ENCODE measurements at regions not wholly inside any gene's neighbourhood (a gene's known extent, or its start where the extent isn't known, plus 50 kb on each side); places are given as distances from the start of the nearest gene placed in this dataset.

DNA sequence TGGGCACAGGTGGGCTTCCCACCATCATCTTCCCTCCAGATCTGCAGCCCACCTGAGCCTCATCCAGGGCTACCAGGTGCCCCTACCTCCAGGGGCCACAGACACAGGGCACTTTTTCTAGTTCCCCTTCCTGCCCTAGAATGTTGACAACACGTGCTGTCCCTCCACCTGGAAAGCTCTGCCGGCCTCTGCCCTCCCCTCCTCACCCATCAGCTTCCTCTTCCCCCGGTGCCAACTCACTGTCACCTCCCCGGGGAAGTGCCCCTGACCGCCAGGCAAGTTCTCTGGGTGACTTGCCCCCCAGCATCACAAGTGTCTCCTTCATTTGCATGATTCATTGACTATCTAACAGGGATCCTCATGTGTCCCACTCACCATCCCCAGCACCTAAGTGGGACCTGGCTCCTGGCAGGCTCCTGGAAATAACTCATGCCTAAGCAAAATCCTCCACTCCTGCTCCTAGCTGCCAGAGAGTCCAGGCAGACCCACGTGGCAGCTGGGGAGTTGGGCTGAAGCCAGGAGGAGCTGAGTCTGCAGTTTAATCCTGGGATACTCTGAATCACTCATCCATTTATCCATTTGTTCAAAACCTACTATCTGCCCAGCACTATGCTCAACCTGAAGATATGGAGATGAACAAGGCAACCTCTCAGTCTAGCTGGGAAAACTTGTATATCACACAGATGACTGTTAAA is 304.4 kb downstream of the FOXL1 start:
- Histone ChIP-seq H3K9me3 (no peaks in the 10 kb centered on the region), H3K4me3 (no peak overlapping the region), H3K4me1 (no peaks in the 10 kb centered on the region), H3K36me3 (no peaks in the 10 kb centered on the region), H3K27me3 (peaks cover 10 to 74% of the 10 kb centered on the region in 2 donors), H3K27ac (no peak overlapping the region)
- ATAC-seq (no peak), DNase-seq (peak in 2 of 4 donors; percentile 33 to 52)
- intact Hi-C loops (cut with DNase I) = no loop called here
- TF ChIP-seq, protein P1, sequence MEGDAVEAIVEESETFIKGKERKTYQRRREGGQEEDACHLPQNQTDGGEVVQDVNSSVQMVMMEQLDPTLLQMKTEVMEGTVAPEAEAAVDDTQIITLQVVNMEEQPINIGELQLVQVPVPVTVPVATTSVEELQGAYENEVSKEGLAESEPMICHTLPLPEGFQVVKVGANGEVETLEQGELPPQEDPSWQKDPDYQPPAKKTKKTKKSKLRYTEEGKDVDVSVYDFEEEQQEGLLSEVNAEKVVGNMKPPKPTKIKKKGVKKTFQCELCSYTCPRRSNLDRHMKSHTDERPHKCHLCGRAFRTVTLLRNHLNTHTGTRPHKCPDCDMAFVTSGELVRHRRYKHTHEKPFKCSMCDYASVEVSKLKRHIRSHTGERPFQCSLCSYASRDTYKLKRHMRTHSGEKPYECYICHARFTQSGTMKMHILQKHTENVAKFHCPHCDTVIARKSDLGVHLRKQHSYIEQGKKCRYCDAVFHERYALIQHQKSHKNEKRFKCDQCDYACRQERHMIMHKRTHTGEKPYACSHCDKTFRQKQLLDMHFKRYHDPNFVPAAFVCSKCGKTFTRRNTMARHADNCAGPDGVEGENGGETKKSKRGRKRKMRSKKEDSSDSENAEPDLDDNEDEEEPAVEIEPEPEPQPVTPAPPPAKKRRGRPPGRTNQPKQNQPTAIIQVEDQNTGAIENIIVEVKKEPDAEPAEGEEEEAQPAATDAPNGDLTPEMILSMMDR (IDR thresholded peaks at IDR 0.05) = no peak

DNA sequence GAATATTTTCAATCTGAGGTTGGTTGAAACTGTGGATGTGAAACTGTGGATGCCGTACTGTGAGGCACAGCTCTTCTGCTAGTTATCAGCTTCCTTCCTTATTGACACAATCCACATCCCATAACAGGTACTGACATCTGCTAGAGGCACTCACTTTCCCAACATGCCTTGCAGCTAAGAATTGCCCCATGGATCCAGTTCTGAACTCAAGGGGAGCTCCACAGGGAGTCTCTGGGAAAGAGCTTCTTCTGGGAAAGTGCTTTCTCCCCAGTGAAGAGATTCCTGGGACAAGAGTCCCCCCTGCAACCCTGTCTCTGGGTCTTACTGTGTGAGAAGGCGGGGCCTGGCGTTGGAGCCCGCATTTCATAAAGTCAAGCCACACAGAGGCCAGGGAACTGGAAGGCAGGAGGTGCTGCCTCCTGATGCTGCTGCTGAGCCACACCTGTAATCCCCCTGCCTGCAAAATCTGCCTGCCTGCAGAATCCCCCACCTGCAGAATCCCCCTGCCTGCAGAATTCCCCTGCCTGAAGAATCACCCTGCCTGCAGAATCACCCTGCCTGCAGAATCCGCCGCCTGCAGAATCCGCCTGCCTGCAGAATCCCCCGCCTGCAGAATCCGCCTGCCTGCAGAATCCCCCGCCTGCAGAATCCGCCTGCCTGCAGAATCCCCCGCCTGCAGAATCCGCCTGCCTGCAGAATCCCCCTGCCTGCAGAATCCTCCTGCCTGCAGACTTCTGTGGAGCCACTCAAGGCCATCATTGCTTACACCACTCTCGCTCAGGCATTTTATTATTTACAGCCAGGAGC is 305.4 kb downstream of the FOXL1 start:
- no peak for DNase-seq
- Histone ChIP-seq H3K4me3 (no peak overlapping the region), H3K27ac (no peak overlapping the region), H3K4me1 (no peaks in the 10 kb centered on the region), H3K36me3 (no peaks in the 10 kb centered on the region), H3K9me3 (no peaks in the 10 kb centered on the region), H3K27me3 (peaks cover 2 to 70% of the 10 kb centered on the region in 2 donors)
- TF ChIP-seq, protein P1 (IDR thresholded peaks at IDR 0.05) = no peak
- ATAC-seq = no peak
- intact Hi-C loops (cut with DNase I) = no loop called here

DNA sequence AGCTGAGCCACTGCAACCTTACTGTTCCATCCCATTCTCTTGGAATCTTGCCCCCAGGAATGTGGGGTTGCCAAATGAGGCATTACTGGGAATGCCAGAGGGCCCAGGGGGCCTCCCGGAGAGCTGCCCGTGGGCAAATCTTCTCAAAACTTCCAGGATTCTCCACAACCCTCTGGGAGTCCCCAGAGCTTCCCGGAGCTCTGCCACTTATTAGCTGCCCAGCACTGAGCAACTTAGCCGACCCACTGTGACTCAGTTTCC is 306.0 kb downstream of the FOXL1 start:
- ATAC-seq (no peak), DNase-seq (no peak)
- no peak overlapping the region for H3K27ac ChIP-seq
- TF ChIP-seq, protein P1 (IDR thresholded peaks at IDR 0.05) = no peak
- H3K27me3 ChIP-seq = peaks cover 0 to 64% of the 10 kb centered on the region in 2 donors
- no peaks in the 10 kb centered on the region for H3K4me1 ChIP-seq
- no peak overlapping the region for H3K4me3 ChIP-seq
- intact Hi-C loops (cut with DNase I) = no loop called here
- no peaks in the 10 kb centered on the region for H3K9me3 ChIP-seq
- H3K36me3 ChIP-seq = no peaks in the 10 kb centered on the region

DNA sequence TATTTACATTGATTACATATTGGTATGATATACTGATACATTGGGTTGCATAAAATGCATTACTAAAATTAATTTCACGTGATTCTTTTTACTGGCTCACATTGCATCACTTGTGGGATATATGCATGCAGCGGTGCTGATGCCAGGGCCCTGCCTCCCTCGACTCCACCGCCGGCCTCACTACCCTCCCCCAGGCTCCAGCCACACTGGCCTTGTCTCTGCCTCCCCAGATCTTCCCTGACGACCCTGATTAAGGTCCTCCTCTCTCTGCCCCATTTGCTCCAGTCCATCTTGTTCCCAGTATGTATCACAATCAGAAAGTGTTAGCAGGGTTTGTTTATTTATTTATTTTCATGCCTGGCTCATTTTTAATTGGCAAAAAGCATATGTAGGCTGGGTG is 306.8 kb downstream of the FOXL1 start:
- TF ChIP-seq, protein P1 (IDR thresholded peaks at IDR 0.05) = no peak
- Histone ChIP-seq H3K9me3 (no peaks in the 10 kb centered on the region), H3K36me3 (no peaks in the 10 kb centered on the region), H3K27ac (no peak overlapping the region), H3K4me3 (no peak overlapping the region), H3K27me3 (peaks cover 0 to 57% of the 10 kb centered on the region in 2 donors), H3K4me1 (no peaks in the 10 kb centered on the region)
- ATAC-seq (no peak), DNase-seq (no peak)
- intact Hi-C loops (cut with DNase I) = no loop called here

GRCh38 chr16:86886651-86887050 is 308.3 kb downstream of the FOXL1 start:
- ATAC-seq (no peak), DNase-seq (no peak)
- Histone ChIP-seq H3K4me3 (no peak overlapping the region), H3K4me1 (no peaks in the 10 kb centered on the region), H3K27ac (no peak overlapping the region), H3K9me3 (no peaks in the 10 kb centered on the region), H3K27me3 (peaks cover 0 to 57% of the 10 kb centered on the region in 2 donors), H3K36me3 (no peaks in the 10 kb centered on the region)
- TF ChIP-seq, protein P1 (IDR thresholded peaks at IDR 0.05) = no peak
- intact Hi-C loops (cut with DNase I) = no loop called here
